ENCODE measurements at regions not wholly inside any gene's neighbourhood (a gene's known extent, or its start where the extent isn't known, plus 50 kb on each side); places are given as distances from the start of the nearest gene placed in this dataset.

GRCh38 chr13:89980896-89981295 is 1366.6 kb upstream of the MIR17HG start:
- no peaks in the 10 kb centered on the region for H3K27me3 ChIP-seq (ENCODE audit: control insufficient read depth, insufficient read depth, low read length)
- H3K9me3 ChIP-seq (ENCODE audit: control insufficient read depth in 2 of 2, low read length in 2 of 2): peaks cover 0 to 6% of the 10 kb centered on the region in 2 experiments
- H3K27ac ChIP-seq (ENCODE audit: insufficient read depth, low read length, poor library complexity, severe bottlenecking): no peak overlapping the region
- H3K4me3 ChIP-seq (ENCODE audit: low read depth, low read length): no peak overlapping the region
- Mint-ChIP-seq H3K9me3 (peaks cover 0 to 6% (median 2%) of the 10 kb centered on the region in 7 donors), H3K4me3 (no peak overlapping the region), H3K36me3 (no peaks in the 10 kb centered on the region), H3K27ac (no peak overlapping the region), H3K4me1 (no peaks in the 10 kb centered on the region), H3K27me3 (no peaks in the 10 kb centered on the region)
- ATAC-seq (ENCODE audit: low read depth in 2 of 2): no peak
- DNase-seq: no peak
- no peaks in the 10 kb centered on the region for H3K4me1 ChIP-seq (ENCODE audit: control insufficient read depth, insufficient read depth, low read length, poor library complexity, severe bottlenecking)
- H3K36me3 ChIP-seq (ENCODE audit: control insufficient read depth, insufficient read depth, low read length): no peaks in the 10 kb centered on the region

GRCh38 chr13:89982407-89983095 is 1364.9 kb upstream of the MIR17HG start:
- no peaks in the 10 kb centered on the region for H3K27me3 ChIP-seq (ENCODE audit: control insufficient read depth, insufficient read depth, low read length)
- no peak overlapping the region for H3K27ac Mint-ChIP-seq
- no peak overlapping the region for H3K4me3 Mint-ChIP-seq
- no peak for ATAC-seq (ENCODE audit: low read depth in 2 of 2)
- no peak overlapping the region for H3K4me3 ChIP-seq (ENCODE audit: low read depth, low read length)
- H3K4me1 ChIP-seq (ENCODE audit: control insufficient read depth, insufficient read depth, low read length, poor library complexity, severe bottlenecking): no peaks in the 10 kb centered on the region
- no peak overlapping the region for H3K27ac ChIP-seq (ENCODE audit: insufficient read depth, low read length, poor library complexity, severe bottlenecking)
- no peak for DNase-seq
- H3K36me3 ChIP-seq (ENCODE audit: control insufficient read depth, insufficient read depth, low read length): no peaks in the 10 kb centered on the region
- no peaks in the 10 kb centered on the region for H3K4me1 Mint-ChIP-seq
- no peaks in the 10 kb centered on the region for H3K9me3 ChIP-seq (ENCODE audit: control insufficient read depth in 2 of 2, low read length in 2 of 2)
- H3K9me3 Mint-ChIP-seq: peaks cover 0 to 6% (median 2%) of the 10 kb centered on the region in 7 donors
- no peaks in the 10 kb centered on the region for H3K36me3 Mint-ChIP-seq
- no peaks in the 10 kb centered on the region for H3K27me3 Mint-ChIP-seq

GRCh38 chr13:89988206-89988605 is 1359.3 kb upstream of the MIR17HG start:
- H3K4me3 ChIP-seq (ENCODE audit: low read depth, low read length): no peak overlapping the region
- no peaks in the 10 kb centered on the region for H3K4me1 ChIP-seq (ENCODE audit: control insufficient read depth, insufficient read depth, low read length, poor library complexity, severe bottlenecking)
- no peaks in the 10 kb centered on the region for H3K9me3 ChIP-seq (ENCODE audit: control insufficient read depth in 2 of 2, low read length in 2 of 2)
- H3K36me3 ChIP-seq (ENCODE audit: control insufficient read depth, insufficient read depth, low read length): no peaks in the 10 kb centered on the region
- H3K9me3 Mint-ChIP-seq: peaks cover 0 to 7% (median 4%) of the 10 kb centered on the region in 7 donors
- DNase-seq: no peak
- H3K27me3 ChIP-seq (ENCODE audit: control insufficient read depth, insufficient read depth, low read length): no peaks in the 10 kb centered on the region
- no peak overlapping the region for H3K27ac Mint-ChIP-seq
- no peak overlapping the region for H3K27ac ChIP-seq (ENCODE audit: insufficient read depth, low read length, poor library complexity, severe bottlenecking)
- ATAC-seq (ENCODE audit: low read depth in 2 of 2): no peak
- no peaks in the 10 kb centered on the region for H3K36me3 Mint-ChIP-seq
- no peaks in the 10 kb centered on the region for H3K4me1 Mint-ChIP-seq
- no peak overlapping the region for H3K4me3 Mint-ChIP-seq
- H3K27me3 Mint-ChIP-seq: no peaks in the 10 kb centered on the region

- H3K36me3 Mint-ChIP-seq: no peaks in the 10 kb centered on the region
- DNase-seq (no peak), ATAC-seq (ENCODE audit: low read depth in 2 of 2) (no peak)
- Histone ChIP-seq H3K27ac (ENCODE audit: insufficient read depth, low read length, poor library complexity, severe bottlenecking) (no peak overlapping the region), H3K27me3 (ENCODE audit: control insufficient read depth, insufficient read depth, low read length) (no peaks in the 10 kb centered on the region), H3K4me1 (ENCODE audit: control insufficient read depth, insufficient read depth, low read length, poor library complexity, severe bottlenecking) (no peaks in the 10 kb centered on the region), H3K4me3 (ENCODE audit: low read depth, low read length) (no peak overlapping the region), H3K36me3 (ENCODE audit: control insufficient read depth, insufficient read depth, low read length) (no peaks in the 10 kb centered on the region), H3K9me3 (ENCODE audit: control insufficient read depth in 2 of 2, low read length in 2 of 2) (peaks cover 0 to 4% of the 10 kb centered on the region in 2 experiments)
- H3K27me3 Mint-ChIP-seq: no peaks in the 10 kb centered on the region
- no peaks in the 10 kb centered on the region for H3K4me1 Mint-ChIP-seq
- peaks cover 0 to 16% (median 5%) of the 10 kb centered on the region in 7 donors for H3K9me3 Mint-ChIP-seq
- H3K27ac Mint-ChIP-seq: no peak overlapping the region
- H3K4me3 Mint-ChIP-seq: no peak overlapping the region
These were observed 1343.9 kb upstream of the MIR17HG start for GRCh38 chr13:90003566-90003965.

- Histone ChIP-seq H3K4me1 (ENCODE audit: control insufficient read depth, insufficient read depth, low read length, poor library complexity, severe bottlenecking) (no peaks in the 10 kb centered on the region), H3K36me3 (ENCODE audit: control insufficient read depth, insufficient read depth, low read length) (no peaks in the 10 kb centered on the region), H3K27ac (ENCODE audit: insufficient read depth, low read length, poor library complexity, severe bottlenecking) (no peak overlapping the region), H3K9me3 (ENCODE audit: control insufficient read depth in 2 of 2, low read length in 2 of 2) (no peaks in the 10 kb centered on the region), H3K4me3 (ENCODE audit: low read depth, low read length) (no peak overlapping the region), H3K27me3 (ENCODE audit: control insufficient read depth, insufficient read depth, low read length) (no peaks in the 10 kb centered on the region)
- Mint-ChIP-seq H3K36me3 (no peaks in the 10 kb centered on the region), H3K27ac (no peak overlapping the region), H3K4me3 (no peak overlapping the region), H3K4me1 (no peaks in the 10 kb centered on the region), H3K9me3 (peaks cover 0 to 9% (median under 1%) of the 10 kb centered on the region in 7 donors), H3K27me3 (no peaks in the 10 kb centered on the region)
- DNase-seq (no peak), ATAC-seq (ENCODE audit: low read depth in 2 of 2) (no peak)
These were observed 1338.8 kb upstream of the MIR17HG start for GRCh38 chr13:90008707-90009149.

- no peaks in the 10 kb centered on the region for H3K4me1 Mint-ChIP-seq
- ATAC-seq (ENCODE audit: low read depth in 2 of 2): no peak
- no peaks in the 10 kb centered on the region for H3K36me3 Mint-ChIP-seq
- DNase-seq: no peak
- Histone ChIP-seq H3K4me3 (ENCODE audit: low read depth, low read length) (no peak overlapping the region), H3K9me3 (ENCODE audit: control insufficient read depth in 2 of 2, low read length in 2 of 2) (peaks cover 0 to 2% of the 10 kb centered on the region in 2 experiments), H3K4me1 (ENCODE audit: control insufficient read depth, insufficient read depth, low read length, poor library complexity, severe bottlenecking) (no peaks in the 10 kb centered on the region), H3K27ac (ENCODE audit: insufficient read depth, low read length, poor library complexity, severe bottlenecking) (no peak overlapping the region), H3K36me3 (ENCODE audit: control insufficient read depth, insufficient read depth, low read length) (no peaks in the 10 kb centered on the region), H3K27me3 (ENCODE audit: control insufficient read depth, insufficient read depth, low read length) (no peaks in the 10 kb centered on the region)
- H3K27me3 Mint-ChIP-seq: no peaks in the 10 kb centered on the region
- H3K27ac Mint-ChIP-seq: no peak overlapping the region
- H3K4me3 Mint-ChIP-seq: no peak overlapping the region
- peaks cover 0 to 12% (median 1%) of the 10 kb centered on the region in 7 donors for H3K9me3 Mint-ChIP-seq
These were observed 1333.4 kb upstream of the MIR17HG start for GRCh38 chr13:90014038-90014437.

GRCh38 chr13:90015565-90016507 is 1331.7 kb upstream of the MIR17HG start:
- H3K9me3 Mint-ChIP-seq: peaks cover 0 to 13% (median 0%) of the 10 kb centered on the region in 7 donors
- Histone ChIP-seq H3K4me1 (ENCODE audit: control insufficient read depth, insufficient read depth, low read length, poor library complexity, severe bottlenecking) (no peaks in the 10 kb centered on the region), H3K36me3 (ENCODE audit: control insufficient read depth, insufficient read depth, low read length) (no peaks in the 10 kb centered on the region), H3K27me3 (ENCODE audit: control insufficient read depth, insufficient read depth, low read length) (no peaks in the 10 kb centered on the region), H3K27ac (ENCODE audit: insufficient read depth, low read length, poor library complexity, severe bottlenecking) (no peak overlapping the region), H3K9me3 (ENCODE audit: control insufficient read depth in 2 of 2, low read length in 2 of 2) (peaks cover 0 to 2% of the 10 kb centered on the region in 2 experiments), H3K4me3 (ENCODE audit: low read depth, low read length) (no peak overlapping the region)
- ATAC-seq (ENCODE audit: low read depth in 2 of 2): no peak
- no peaks in the 10 kb centered on the region for H3K27me3 Mint-ChIP-seq
- no peak overlapping the region for H3K4me3 Mint-ChIP-seq
- DNase-seq: no peak
- no peaks in the 10 kb centered on the region for H3K36me3 Mint-ChIP-seq
- H3K4me1 Mint-ChIP-seq: no peaks in the 10 kb centered on the region
- no peak overlapping the region for H3K27ac Mint-ChIP-seq

Measured in CD4-positive, CD25-positive, alpha-beta regulatory T cell (primary cell).